ENCODE measurements at regions not wholly inside any gene's neighbourhood (a gene's known extent, or its start where the extent isn't known, plus 50 kb on each side); places are given as distances from the start of the nearest gene placed in this dataset.

GRCh38 chr17:72236980-72237633 is 116.3 kb downstream of the SOX9 start:
- no peak for DNase-seq (ENCODE audit: extremely low read depth, low read depth)
- TF ChIP-seq CTCF (IDR thresholded peaks at IDR 0.05; ENCODE audit: low read depth, low read length, missing control alignments): no peak
- no peak overlapping the region for H3K4me3 ChIP-seq (replicated peaks; ENCODE audit: low read depth, low read length)

- TF ChIP-seq CTCF (IDR thresholded peaks at IDR 0.05; ENCODE audit: low read depth, low read length, missing control alignments): no peak
- no peak for DNase-seq (ENCODE audit: extremely low read depth, low read depth)
- H3K4me3 ChIP-seq (replicated peaks; ENCODE audit: low read depth, low read length): no peak overlapping the region
Observed at GRCh38 chr17:72238157-72238673, 117.4 kb downstream of the SOX9 start.

GRCh38 chr17:72239548-72239947 is 118.7 kb downstream of the SOX9 start:
- no peak for TF ChIP-seq CTCF (IDR thresholded peaks at IDR 0.05; ENCODE audit: low read depth, low read length, missing control alignments)
- no peak overlapping the region for H3K4me3 ChIP-seq (replicated peaks; ENCODE audit: low read depth, low read length)
- DNase-seq (ENCODE audit: extremely low read depth, low read depth): no peak

- TF ChIP-seq CTCF (IDR thresholded peaks at IDR 0.05; ENCODE audit: low read depth, low read length, missing control alignments): no peak
- H3K4me3 ChIP-seq (replicated peaks; ENCODE audit: low read depth, low read length): no peak overlapping the region
- DNase-seq (ENCODE audit: extremely low read depth, low read depth): no peak
Observed at GRCh38 chr17:72240333-72240732, 119.5 kb downstream of the SOX9 start.

- no peak for TF ChIP-seq CTCF (IDR thresholded peaks at IDR 0.05; ENCODE audit: low read depth, low read length, missing control alignments)
- DNase-seq (ENCODE audit: extremely low read depth, low read depth): no peak
- H3K4me3 ChIP-seq (replicated peaks; ENCODE audit: low read depth, low read length): no peak overlapping the region
Observed at GRCh38 chr17:72244494-72244893, 123.7 kb downstream of the SOX9 start.

GRCh38 chr17:72244956-72245355 is 124.1 kb downstream of the SOX9 start:
- no peak for TF ChIP-seq CTCF (IDR thresholded peaks at IDR 0.05; ENCODE audit: low read depth, low read length, missing control alignments)
- DNase-seq (ENCODE audit: extremely low read depth, low read depth): no peak
- no peak overlapping the region for H3K4me3 ChIP-seq (replicated peaks; ENCODE audit: low read depth, low read length)

- no peak for TF ChIP-seq CTCF (IDR thresholded peaks at IDR 0.05; ENCODE audit: low read depth, low read length, missing control alignments)
Observed at GRCh38 chr17:72249441-72249840, 128.6 kb downstream of the SOX9 start.

More at GRCh38 chr17:72249441-72249840, 128.6 kb downstream of the SOX9 start:
- no peak overlapping the region for H3K4me3 ChIP-seq (replicated peaks; ENCODE audit: low read depth, low read length)
- DNase-seq (ENCODE audit: extremely low read depth, low read depth): no peak

Measured in HFF-Myc (cell line).